SK-N-SH (cell line): ENCODE measurements at regions not wholly inside any gene's neighbourhood (a gene's known extent, or its start where the extent isn't known, plus 50 kb on each side); places are given as distances from the start of the nearest gene placed in this dataset.

Experiments
- CTCF ChIA-PET: fragments of 300-600, 350-600 bp; formaldehyde crosslinking; extraction: SDS; loops from one replicate; lab custom pipeline; 2021; lab: Yijun Ruan, JAX
- POLR2A ChIA-PET: fragments of 350-600 bp; sonication (Branson Sonifier 250); formaldehyde crosslinking; extraction: SDS; loops from one replicate; lab custom pipeline; 2020; ENCODE audit warnings: antibody characterized with exemption, inconsistent platforms; lab: Yijun Ruan, JAX
- DNase-seq: peaks from one replicate; pipeline ENCODE4 v3.0.0; 2012
- H2AFZ ChIP-seq: fragments of 200-600 bp; sonication (generic); 2 replicates; pipeline ENCODE4 v1.8.1; 2016; ENCODE audit warnings: antibody characterized with exemption, mild to moderate bottlenecking, low read depth
- H3F3A ChIP-seq: fragments of 200-600 bp; sonication (generic); replicated peaks from 2 replicates; pipeline ENCODE3; 2016; ENCODE audit warnings: antibody characterized with exemption, mild to moderate bottlenecking; ENCODE audit not compliant: insufficient read depth
- H3K27ac ChIP-seq, 2 experiments: fragments of 200-500 bp in 1 of 2; fragments of 200-600 bp in 1 of 2; sonication (Bioruptor generic) in 1 of 2; sonication (generic), shearing (Covaris generic) in 1 of 2; 2 replicates each; pipeline versions ENCODE4 v1.5.1 to v1.6.1; 2014 to 2016; ENCODE audit warnings: low read depth in 2 of 2, inconsistent platforms in 1 of 2, low read length in 1 of 2, mild to moderate bottlenecking in 1 of 2, mixed read lengths in 1 of 2
- H3K27me3 ChIP-seq: fragments of 200-600 bp; sonication (generic), shearing (Covaris generic); 2 replicates; pipeline ENCODE4 v1.6.1; 2016; ENCODE audit warnings: mixed run types; ENCODE audit not compliant: insufficient read depth
- H3K36me3 ChIP-seq, 2 experiments: fragments of 200-500 bp in 1 of 2; fragments of 200-600 bp in 1 of 2; sonication (Bioruptor generic) in 1 of 2; sonication (generic) in 1 of 2; replicated peaks in 1 of 2; 2 replicates each; pipeline versions ENCODE3 to v1.5.1; 2014 to 2016; ENCODE audit warnings: low read length in 1 of 2, mild to moderate bottlenecking in 1 of 2; ENCODE audit not compliant: insufficient read depth in 2 of 2, control insufficient read depth in 1 of 2
- H3K4me1 ChIP-seq, 2 experiments: fragments of 200-500 bp in 1 of 2; fragments of 200-600 bp in 1 of 2; sonication (Bioruptor generic) in 1 of 2; sonication (generic), shearing (Covaris generic) in 1 of 2; 2 replicates each; pipeline versions ENCODE4 v1.5.1 to v1.6.1; 2014 to 2016; ENCODE audit warnings: low read depth in 1 of 2, low read length in 1 of 2, mixed run types in 1 of 2; ENCODE audit not compliant: insufficient read depth in 2 of 2, control insufficient read depth in 1 of 2
- H3K4me2 ChIP-seq: fragments of 200-600 bp; sonication (generic), shearing (Covaris generic); 2 replicates; pipeline ENCODE4 v1.6.1; 2017; ENCODE audit warnings: mixed run types
- H3K4me3 ChIP-seq, 2 experiments: fragments of 200-500 bp in 1 of 2; fragments of 200-600 bp in 1 of 2; sonication (Bioruptor generic) in 1 of 2; sonication (generic), shearing (Covaris generic) in 1 of 2; 2 replicates each; pipeline versions ENCODE4 v1.5.1 to v1.8.1; 2014 to 2016; ENCODE audit warnings: low read depth in 2 of 2, inconsistent platforms in 1 of 2, low read length in 1 of 2, mild to moderate bottlenecking in 1 of 2, mixed read lengths in 1 of 2, moderate library complexity in 1 of 2
- H3K79me2 ChIP-seq: fragments of 200-600 bp; sonication (generic); 2 replicates; pipeline ENCODE4 v1.8.1; 2017; ENCODE audit warnings: mild to moderate bottlenecking; ENCODE audit not compliant: insufficient read depth
- H3K9ac ChIP-seq: fragments of 200-600 bp; sonication (generic); 2 replicates; pipeline ENCODE4 v1.6.1; 2017; ENCODE audit warnings: mixed run types
- H3K9me2 ChIP-seq: fragments of 200-600 bp; sonication (generic); 2 replicates; pipeline ENCODE4 v1.6.1; 2017; ENCODE audit warnings: mixed run types
- H3K9me3 ChIP-seq: fragments of 200-600 bp; sonication (generic); 2 replicates; pipeline ENCODE4 v1.6.1; 2017; ENCODE audit warnings: mixed run types, mild to moderate bottlenecking, moderate library complexity
- H4K20me1 ChIP-seq: fragments of 200-600 bp; sonication (generic); 2 replicates; pipeline ENCODE4 v1.6.1; 2017; ENCODE audit warnings: mild to moderate bottlenecking, mixed run types; ENCODE audit not compliant: insufficient read depth
- EP300 ChIP-seq, 2 experiments: IDR thresholded peaks; 2 replicates each; pipeline versions ENCODE4 v1.4.0 to v1.6.1; 2012; ENCODE audit warnings: borderline replicate concordance in 1 of 2, low read depth in 1 of 2, low read length in 1 of 2
- EZH2phosphoT487 ChIP-seq: fragments of 200-600 bp; sonication (generic); IDR thresholded peaks from 2 replicates; pipeline ENCODE4 v1.6.1; 2017; ENCODE audit warnings: low read depth, mixed run types, mild to moderate bottlenecking, antibody characterized with exemption, moderate library complexity, borderline replicate concordance
- FOXJ3 ChIP-seq: sonication (generic); formaldehyde crosslinking; IDR thresholded peaks from 2 replicates; pipeline ENCODE4 v1.5.1; 2020; ENCODE audit warnings: mild to moderate bottlenecking, missing genetic modification reagents
- JUND ChIP-seq: IDR thresholded peaks from 2 replicates; pipeline ENCODE4 v1.4.0; 2012
- MAX ChIP-seq: IDR thresholded peaks from 2 replicates; pipeline ENCODE4 v1.4.0; 2012; ENCODE audit warnings: low read depth
- NFIC ChIP-seq: IDR thresholded peaks from 2 replicates; pipeline ENCODE4 v1.4.0; 2012; ENCODE audit warnings: borderline replicate concordance
- NRF1 ChIP-seq: IDR thresholded peaks from 2 replicates; pipeline ENCODE4 v1.6.1; 2012; ENCODE audit warnings: low read depth, mild to moderate bottlenecking, low read length
- POLR2AphosphoS5 ChIP-seq: IDR thresholded peaks from 2 replicates; pipeline ENCODE4 v1.6.1; 2012; ENCODE audit warnings: low read depth, low read length
- RAD21 ChIP-seq: IDR thresholded peaks from 2 replicates; pipeline ENCODE4 v1.6.1; 2012; ENCODE audit warnings: mild to moderate bottlenecking, low read length
- RCOR1 ChIP-seq: fragments of 150-350 bp; IDR thresholded peaks from 2 replicates; pipeline ENCODE4 v1.6.1; 2017; ENCODE audit warnings: antibody characterized with exemption, low read length
- RFX5 ChIP-seq: IDR thresholded peaks from 2 replicates; pipeline ENCODE4 v1.6.1; 2012; ENCODE audit warnings: mild to moderate bottlenecking, improper control_type of control experiment, low read length
- RXRA ChIP-seq: IDR thresholded peaks from 2 replicates; pipeline ENCODE4 v1.4.0; 2012; ENCODE audit warnings: low read depth, mild to moderate bottlenecking, borderline replicate concordance
- SMC3 ChIP-seq: IDR thresholded peaks from 2 replicates; pipeline ENCODE4 v1.6.1; 2012; ENCODE audit warnings: low read depth, low read length, improper control_type of control experiment
- WGBS: methylation state at CpG from one replicate; pipeline ENCODE4 v1.1.6; 2017; ENCODE audit warnings: low lambda C conversion rate; 5-methylcytosine and 5-hydroxymethylcytosine counted together
- TF ChIP-seq, protein P1 (sequence below): fragments of 150-350 bp; IDR thresholded peaks from 2 replicates; pipeline ENCODE4 v1.6.1; 2016; ENCODE audit warnings: mild to moderate bottlenecking, low read depth, low read length
- TF ChIP-seq, protein P2 (sequence below): fragments of 150-350 bp; IDR thresholded peaks from 2 replicates; pipeline ENCODE4 v1.6.1; 2017; ENCODE audit warnings: antibody characterized with exemption, low read length, low read depth, borderline replicate concordance
- TF ChIP-seq, protein P3 (sequence below): IDR thresholded peaks from 2 replicates; pipeline ENCODE4 v1.4.0; 2012; ENCODE audit warnings: low read depth, borderline replicate concordance

GRCh38 chr1:56197946-56198345 lies 381.4 kb downstream of the PLPP3 start:
- Histone ChIP-seq H4K20me1 (no peaks in the 10 kb centered on the region), H3K9ac (no peak overlapping the region), H3K9me2 (no peaks in the 10 kb centered on the region), H2AFZ (no peak overlapping the region), H3K9me3 (no peaks in the 10 kb centered on the region), H3K36me3 (no peaks in the 10 kb centered on the region), H3K4me3 (no peak overlapping the region), H3K27me3 (no peaks in the 10 kb centered on the region), H3F3A (no peaks in the 10 kb centered on the region), H3K4me2 (no peak overlapping the region), H3K79me2 (no peaks in the 10 kb centered on the region), H3K4me1 (peaks cover 0 to 28% of the 10 kb centered on the region in 2 experiments; a peak in 2 of 4 replicates), H3K27ac (peak overlapping the region in 1 of 2 experiments; percentile 56; a peak in 1 of 4 replicates)
- 93% methylated on average over 2 of the region's 2 CpGs for WGBS
- no peak for DNase-seq
- CTCF ChIA-PET, result no interaction called here
- POLR2A ChIA-PET, result no interaction called here
- TF ChIP-seq, protein P1, sequence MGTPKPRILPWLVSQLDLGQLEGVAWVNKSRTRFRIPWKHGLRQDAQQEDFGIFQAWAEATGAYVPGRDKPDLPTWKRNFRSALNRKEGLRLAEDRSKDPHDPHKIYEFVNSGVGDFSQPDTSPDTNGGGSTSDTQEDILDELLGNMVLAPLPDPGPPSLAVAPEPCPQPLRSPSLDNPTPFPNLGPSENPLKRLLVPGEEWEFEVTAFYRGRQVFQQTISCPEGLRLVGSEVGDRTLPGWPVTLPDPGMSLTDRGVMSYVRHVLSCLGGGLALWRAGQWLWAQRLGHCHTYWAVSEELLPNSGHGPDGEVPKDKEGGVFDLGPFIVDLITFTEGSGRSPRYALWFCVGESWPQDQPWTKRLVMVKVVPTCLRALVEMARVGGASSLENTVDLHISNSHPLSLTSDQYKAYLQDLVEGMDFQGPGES, result no peak
- TF ChIP-seq SMC3, result no peak
- TF ChIP-seq, protein P2, sequence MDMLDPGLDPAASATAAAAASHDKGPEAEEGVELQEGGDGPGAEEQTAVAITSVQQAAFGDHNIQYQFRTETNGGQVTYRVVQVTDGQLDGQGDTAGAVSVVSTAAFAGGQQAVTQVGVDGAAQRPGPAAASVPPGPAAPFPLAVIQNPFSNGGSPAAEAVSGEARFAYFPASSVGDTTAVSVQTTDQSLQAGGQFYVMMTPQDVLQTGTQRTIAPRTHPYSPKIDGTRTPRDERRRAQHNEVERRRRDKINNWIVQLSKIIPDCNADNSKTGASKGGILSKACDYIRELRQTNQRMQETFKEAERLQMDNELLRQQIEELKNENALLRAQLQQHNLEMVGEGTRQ, result no peak
- no peak for TF ChIP-seq JUND
- TF ChIP-seq EZH2phosphoT487, result no peak
- no peak for TF ChIP-seq EP300 (IDR thresholded peaks at IDR 0.05; ENCODE audit: borderline replicate concordance in 1 of 2, low read depth in 1 of 2, low read length in 1 of 2)
- TF ChIP-seq POLR2AphosphoS5, result no peak
- TF ChIP-seq NFIC, result no peak
- no peak for TF ChIP-seq RAD21
- TF ChIP-seq RCOR1, result no peak
- TF ChIP-seq, protein P3, sequence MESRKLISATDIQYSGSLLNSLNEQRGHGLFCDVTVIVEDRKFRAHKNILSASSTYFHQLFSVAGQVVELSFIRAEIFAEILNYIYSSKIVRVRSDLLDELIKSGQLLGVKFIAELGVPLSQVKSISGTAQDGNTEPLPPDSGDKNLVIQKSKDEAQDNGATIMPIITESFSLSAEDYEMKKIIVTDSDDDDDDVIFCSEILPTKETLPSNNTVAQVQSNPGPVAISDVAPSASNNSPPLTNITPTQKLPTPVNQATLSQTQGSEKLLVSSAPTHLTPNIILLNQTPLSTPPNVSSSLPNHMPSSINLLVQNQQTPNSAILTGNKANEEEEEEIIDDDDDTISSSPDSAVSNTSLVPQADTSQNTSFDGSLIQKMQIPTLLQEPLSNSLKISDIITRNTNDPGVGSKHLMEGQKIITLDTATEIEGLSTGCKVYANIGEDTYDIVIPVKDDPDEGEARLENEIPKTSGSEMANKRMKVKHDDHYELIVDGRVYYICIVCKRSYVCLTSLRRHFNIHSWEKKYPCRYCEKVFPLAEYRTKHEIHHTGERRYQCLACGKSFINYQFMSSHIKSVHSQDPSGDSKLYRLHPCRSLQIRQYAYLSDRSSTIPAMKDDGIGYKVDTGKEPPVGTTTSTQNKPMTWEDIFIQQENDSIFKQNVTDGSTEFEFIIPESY, result no peak
- TF ChIP-seq FOXJ3, result no peak
- no peak for TF ChIP-seq NRF1
- no peak for TF ChIP-seq MAX
- no peak for TF ChIP-seq RXRA
- no peak for TF ChIP-seq RFX5
